GM19452 (cell line): ENCODE measurements at regions not wholly inside any gene's neighbourhood (a gene's known extent, or its start where the extent isn't known, plus 50 kb on each side); places are given as distances from the start of the nearest gene placed in this dataset.
"Not testable (repeated sequence)": the region's sequence is repeated elsewhere in the genome, so short reads cannot be mapped to it uniquely, and the experiment has no call there.

Experiments
- ATAC-seq: cut with Tn5 transposase; IDR thresholded peaks from one replicate; pipeline ENCODE4 v1.9.1; 2021; ENCODE audit not compliant: unreplicated experiment

DNA sequence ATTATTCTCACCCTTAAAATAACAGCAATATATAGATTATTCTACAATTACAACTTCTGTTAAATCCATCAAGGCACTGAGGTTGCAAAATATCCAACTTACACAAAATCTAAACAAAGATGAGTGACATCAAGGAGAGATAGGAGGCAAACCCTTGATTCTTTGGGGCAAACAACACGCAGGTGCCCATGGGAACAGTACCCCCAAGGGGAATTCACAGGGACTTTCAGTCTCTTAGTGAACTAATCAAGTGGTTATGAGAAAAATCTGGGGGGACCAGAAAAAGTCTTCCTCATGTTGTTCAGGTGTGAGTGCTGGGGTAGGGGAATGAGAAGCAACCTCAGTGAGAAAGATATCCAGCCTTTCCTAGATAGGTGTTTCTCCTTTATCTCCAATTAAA lies 1107.9 kb downstream of the PLA2G4A start:
- ATAC-seq: no peak

DNA sequence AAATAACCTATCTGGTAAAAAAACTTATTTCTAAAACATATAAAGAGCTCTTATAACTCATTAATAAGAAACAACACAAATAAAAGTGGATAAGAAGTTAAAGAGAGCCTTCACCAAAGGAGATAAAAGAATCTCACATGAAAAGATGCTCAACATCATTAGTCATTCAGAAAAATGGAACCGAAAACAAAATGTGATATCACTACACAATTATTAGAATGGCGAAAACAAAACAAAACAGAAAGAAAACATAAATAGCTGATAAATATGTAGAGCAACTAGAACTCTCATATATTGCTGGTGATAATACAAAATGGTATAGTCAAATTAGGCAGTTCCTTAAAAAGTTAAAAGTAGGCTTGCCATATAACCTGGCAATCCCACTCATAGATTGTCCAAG lies 1109.3 kb downstream of the PLA2G4A start:
- no peak for ATAC-seq

DNA sequence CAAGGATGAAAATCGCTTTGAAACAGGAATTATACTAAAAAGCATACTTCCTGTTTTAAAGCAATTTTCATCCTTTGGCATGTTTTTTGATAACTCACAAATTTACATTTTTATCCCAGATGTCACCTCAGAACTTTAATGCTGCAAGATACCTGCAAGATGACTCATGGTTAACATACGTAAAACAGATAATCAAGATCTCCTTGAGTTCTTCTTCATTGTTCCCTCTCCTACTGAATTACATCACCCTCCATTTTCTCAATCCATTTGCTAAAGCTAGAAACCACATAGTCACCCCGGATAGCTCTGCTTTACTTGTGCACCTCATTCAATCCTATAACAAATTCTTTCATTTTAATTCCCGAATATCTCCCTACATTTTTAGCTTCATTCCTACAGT lies 1114.2 kb downstream of the PLA2G4A start:
- ATAC-seq: no peak

DNA sequence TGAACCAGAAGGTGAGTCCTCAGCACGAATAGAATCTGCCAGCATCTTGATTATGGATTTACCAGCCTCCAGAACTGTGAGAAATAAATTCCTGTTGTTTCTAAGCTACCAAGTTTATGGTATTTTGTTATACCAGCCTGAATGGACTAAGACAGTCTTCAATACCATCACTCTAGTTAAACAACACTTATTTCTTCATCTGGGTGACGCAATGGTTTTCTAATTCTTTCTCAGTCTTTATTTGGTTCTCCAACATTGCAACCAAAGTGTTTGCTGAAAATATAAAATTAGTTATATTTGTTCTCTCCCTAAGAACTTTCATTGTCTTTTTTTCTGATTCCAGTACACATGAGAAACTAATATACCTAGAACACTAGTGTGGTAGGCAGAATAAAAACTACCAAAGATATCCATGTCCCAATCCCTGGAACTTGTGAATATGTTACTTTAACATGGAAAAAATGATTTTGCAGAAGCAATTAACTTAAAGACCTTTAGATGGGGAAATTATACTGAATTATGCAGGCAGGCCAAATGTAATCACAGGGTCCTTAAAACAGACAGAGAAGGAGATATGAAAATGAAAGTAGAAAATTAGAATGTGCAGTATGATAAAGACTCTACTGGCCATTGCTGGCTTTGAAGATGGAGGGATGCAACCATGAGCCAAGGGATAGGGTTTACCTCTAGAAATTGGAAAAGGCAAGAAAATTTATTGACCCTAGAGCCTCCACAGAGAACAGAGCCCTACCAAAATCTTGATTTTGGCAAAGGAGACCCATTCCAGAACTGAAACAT lies 1115.1 kb downstream of the PLA2G4A start:
- ATAC-seq: no peak

DNA sequence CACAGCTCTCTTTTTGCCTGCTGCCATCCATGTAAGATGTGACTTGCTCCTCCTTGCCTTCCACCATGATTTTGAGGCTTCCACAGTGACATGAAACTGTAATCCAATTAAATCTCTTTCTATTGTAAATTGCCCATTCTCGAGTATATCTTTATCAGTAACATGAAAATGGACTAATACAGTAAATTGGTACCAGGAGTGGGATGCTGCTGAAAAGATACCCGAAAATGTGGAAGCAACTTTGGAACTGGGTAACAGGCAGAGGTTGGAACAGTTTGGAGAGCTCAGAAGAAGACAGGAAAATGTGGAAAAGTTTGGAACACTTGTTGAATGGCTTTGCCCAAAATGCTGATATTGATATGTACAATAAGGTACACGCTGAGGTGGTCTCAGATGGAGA lies 1117.9 kb downstream of the PLA2G4A start:
- ATAC-seq: not testable (repeated sequence)

DNA sequence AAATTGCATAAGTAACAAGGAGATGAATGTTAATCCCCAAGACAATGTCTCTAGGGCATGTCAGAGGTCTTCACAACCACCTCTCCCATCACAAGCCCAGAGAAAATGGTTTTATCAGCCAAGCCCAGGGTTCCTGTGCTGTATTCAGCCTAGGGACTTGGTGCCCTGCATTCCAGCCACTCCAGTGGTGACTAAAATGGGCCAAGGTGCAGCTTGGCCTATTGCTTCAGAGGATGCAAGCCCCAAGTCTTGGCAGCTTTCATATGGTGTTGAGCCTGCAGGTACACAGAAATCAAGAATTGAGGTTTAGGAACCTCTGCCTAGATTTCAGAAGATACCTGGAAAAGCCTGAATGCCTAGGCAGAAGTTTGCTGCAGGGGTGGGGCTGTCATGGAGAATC lies 1118.6 kb downstream of the PLA2G4A start:
- ATAC-seq: no peak

DNA sequence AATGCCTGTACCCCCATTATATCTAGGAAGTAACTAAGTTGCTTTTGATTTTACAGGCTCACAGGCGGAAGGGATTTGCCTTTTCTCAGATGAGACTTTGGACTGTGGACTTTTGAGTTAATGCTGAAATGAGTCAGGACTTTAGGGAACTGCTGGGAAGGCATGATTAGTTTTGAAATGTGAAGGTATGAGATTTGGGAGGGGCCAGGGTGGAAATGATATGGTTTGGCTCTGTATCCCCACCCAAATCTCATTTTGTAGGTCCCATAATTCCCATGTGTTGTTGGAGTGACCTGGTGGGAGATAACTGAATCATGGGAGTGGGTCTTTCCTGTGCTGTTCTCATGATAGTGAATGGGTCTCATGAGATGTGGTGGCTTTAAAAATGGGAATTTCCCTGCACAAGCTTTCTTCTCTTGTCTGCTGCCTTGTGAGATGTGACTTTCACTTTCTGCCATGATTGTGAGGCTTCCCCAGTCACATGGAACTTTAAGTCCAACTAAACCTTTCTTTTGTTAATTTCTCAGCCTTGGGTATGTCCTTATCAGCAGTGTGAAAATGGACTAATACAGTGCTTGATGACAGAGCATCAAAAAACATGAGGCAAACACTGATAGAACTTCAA lies 1119.5 kb downstream of the PLA2G4A start:
- ATAC-seq: no peak

DNA sequence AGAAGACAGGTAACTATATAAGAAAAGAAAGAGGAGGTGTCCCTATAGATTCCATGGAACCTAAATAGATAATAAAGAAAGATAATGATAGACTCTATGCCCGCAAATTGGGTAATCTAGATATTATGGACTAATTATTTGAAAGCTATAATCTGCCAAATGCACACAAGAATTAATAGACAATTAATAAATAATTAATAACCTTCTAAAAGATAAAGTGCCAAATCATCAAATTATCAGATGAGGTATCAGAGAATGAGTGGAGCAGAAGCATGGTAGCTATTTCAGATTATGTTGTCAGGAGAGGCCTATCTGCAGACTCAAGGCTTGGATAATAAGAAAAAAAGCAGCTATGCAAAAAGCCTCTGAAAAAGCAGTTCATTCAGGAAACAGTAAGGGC lies 1120.8 kb downstream of the PLA2G4A start:
- ATAC-seq: no peak

DNA sequence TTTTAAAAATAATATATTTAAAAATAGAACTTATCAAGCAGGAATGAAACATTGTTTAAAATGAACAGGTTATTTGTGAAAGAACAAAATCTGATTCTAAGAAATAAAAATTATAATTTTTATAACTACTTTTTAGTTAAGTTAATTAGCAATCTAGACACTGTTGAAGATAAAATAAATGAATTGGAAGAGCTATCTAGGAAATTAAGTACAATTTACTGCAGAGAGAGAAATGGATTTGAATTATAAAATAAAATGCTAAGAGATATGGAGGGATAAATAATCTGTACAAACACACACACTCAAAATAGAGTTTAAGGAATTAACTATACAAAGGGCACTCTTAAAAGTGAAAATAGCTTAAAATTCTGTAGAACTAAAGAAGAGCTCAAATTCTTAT lies 1123.1 kb downstream of the PLA2G4A start:
- ATAC-seq: no peak

DNA sequence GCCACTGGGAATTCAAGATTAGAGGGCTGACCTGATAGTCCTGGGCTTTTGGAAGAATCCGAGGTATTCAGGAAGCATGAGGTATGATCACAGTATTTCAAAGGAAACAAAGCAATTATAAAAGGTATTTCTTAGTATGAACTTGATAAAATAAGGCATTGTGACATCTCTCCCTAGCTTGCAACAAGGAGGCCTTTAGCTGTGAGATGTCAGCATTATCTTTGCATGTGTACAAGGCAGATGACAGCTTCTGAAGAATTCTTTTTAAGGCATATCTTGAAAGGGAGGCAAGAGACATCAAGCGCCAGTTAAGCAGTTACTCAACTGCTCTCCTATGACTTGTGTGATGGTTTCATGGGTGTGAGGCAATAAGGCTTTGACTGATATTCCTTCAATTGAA lies 1123.7 kb downstream of the PLA2G4A start:
- no peak for ATAC-seq

DNA sequence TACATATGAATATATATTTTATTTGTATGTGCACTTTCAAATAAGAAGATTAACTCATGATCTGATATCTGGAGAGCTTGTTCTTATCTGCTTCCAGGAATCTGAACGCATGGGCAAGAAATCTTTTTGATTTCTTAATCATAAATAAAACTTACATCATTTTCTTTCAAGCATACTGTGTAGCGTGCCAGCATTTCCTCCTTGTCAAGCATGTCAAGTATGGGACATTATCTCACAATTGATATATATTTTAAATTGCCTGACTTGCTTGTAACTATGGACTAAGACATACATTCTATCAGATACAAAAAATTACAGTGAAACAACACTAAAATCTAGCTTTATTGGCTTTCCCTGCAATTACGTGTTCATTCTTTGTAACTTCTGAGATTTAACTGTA lies 1128.2 kb downstream of the PLA2G4A start:
- no peak for ATAC-seq

DNA sequence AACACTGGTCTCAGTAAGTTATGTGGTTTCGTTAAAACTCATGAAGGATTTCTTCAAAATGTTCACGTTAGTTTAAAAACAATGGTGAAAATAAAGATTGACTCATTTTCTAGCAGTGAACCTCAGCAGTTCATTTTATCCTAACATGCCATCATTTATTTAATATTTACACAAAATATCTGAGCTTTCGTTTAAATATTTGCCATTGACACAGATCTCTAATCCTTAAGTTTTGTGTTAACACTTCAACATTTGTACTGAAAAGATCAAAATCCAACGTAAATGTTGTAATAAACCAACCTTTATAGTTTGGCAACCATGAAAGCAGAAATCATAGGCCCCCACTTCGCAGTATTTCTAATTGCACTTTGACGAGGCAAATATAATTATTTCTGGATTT lies 1129.5 kb downstream of the PLA2G4A start:
- ATAC-seq: no peak

DNA sequence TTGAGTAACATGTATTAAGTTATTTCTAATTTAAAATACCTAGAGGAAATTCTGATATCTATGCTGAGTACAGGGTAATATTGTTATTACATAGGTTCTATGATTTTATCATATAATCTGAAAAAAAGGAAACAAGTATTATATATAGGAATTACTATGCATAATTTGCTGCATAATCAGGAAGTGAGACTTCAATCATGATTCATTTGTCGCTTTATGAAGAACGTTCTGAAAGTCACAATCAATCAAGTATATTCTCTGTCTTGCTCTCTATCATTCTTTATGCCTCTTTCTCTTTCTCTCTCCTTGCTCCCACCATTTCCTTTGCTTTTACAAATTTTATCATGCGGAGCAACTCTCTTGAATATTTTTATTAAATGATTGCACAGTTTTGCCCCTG lies 1130.3 kb downstream of the PLA2G4A start:
- ATAC-seq: no peak

DNA sequence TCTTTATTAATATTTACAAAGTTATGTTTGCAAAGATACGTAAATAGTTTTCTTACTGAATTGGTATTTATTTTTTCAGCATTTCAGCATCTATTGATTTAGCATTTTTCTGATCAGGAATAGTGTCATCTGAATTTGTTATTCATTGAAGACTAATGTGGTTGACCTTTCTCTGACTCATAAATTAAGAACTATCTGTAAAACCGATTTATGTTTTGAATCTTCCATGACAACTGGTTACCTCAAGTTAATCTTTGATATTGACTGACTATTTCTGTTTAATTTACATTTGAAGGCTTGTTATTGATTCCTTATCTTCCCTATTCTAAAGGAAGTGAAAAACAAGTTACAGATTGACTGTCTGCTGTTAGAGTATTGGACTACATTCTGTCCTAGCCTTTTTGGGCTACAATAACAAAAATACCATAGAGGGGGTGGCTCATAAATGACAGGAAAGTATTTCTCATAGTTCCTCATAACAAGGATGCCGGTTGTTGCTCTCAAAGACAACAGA lies 1131.4 kb downstream of the PLA2G4A start:
- no peak for ATAC-seq

DNA sequence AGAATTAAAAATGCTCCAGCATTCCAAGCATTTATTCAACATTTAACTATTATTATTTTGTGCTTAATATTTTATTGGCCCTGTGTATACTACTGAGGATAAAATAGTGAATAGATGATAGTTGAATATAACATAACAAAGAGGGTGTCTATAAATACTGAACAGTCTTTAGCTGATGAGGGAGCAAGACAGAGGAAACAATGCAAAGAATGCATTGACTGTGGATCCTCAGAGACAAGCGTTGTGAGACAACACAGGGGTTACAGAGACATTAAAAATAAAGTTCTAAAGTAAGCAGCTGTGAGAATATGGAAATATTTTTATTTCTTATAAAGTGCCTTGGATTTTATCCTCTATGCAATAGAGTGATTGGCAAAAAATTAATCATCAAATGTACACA lies 1133.1 kb downstream of the PLA2G4A start:
- no peak for ATAC-seq

DNA sequence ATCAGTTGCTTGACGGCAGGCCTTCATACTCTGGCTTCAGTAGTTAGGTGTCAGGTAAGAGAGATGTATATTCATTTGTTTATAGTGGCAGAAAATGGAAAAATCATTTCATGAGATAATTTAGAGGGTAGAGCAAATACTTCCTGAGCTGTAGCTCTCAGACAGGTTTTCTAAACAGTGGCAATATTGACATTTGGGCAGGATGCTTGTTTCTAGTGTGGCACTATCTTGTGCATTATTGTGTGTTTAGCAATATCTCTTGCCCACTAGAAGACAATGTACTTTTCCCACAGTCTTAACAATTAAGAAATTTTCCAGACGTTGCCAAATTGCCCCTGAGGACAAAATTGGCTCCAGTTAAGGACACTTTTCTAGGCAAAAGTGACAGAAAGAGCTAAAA lies 1143.1 kb downstream of the PLA2G4A start:
- no peak for ATAC-seq

DNA sequence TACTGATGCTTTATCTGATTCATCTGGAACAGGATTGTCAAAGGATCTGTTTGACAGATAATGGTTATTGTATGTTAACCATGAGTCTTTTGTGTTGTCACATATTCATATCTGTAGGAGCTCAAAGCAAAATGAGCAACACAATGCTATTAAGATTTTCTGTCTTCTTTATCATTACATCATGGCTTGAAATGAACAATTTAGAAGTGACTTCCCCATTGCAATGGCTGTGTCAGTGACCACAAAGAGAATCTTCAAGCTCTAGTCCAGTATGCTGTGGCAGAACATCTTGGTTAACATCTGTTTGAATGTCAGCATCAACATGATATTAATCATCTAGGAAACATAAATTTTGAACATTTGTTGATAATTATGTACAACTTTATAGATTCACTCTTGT lies 1148.5 kb downstream of the PLA2G4A start:
- no peak for ATAC-seq

DNA sequence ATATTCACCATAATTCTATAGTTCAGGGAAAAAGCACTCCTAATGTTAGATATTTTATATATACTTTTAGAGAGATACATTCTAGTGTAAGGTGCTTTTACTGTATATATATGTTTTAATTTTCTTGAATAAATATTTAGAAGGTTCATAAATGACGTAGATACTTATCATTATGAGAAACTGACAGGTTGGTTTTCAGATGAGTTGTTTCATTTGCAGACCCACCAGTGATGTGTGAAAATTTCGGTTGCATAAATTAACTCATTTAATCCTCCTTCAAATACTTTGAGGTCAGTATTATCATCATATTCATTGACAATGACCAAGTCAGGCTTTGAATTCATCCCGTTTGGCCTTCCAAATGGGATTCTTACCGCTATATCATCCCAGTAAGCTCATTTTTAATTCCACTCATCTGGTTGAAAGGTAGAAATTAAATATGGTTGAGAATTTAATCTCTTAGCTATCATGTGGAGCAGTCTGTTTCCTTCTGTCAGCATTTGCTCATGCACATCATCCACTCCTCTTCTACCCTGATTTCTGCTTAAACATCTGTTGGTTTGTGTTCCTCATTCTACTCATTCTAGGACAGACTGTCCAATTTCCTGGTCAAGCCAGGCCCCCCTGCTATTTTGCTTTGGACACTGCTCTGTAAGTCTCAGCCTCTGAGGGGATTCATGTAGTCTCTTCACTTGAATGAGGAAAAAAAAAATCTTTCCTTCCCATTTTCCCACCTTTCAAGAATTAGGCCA lies 1156.6 kb downstream of the PLA2G4A start:
- no peak for ATAC-seq

DNA sequence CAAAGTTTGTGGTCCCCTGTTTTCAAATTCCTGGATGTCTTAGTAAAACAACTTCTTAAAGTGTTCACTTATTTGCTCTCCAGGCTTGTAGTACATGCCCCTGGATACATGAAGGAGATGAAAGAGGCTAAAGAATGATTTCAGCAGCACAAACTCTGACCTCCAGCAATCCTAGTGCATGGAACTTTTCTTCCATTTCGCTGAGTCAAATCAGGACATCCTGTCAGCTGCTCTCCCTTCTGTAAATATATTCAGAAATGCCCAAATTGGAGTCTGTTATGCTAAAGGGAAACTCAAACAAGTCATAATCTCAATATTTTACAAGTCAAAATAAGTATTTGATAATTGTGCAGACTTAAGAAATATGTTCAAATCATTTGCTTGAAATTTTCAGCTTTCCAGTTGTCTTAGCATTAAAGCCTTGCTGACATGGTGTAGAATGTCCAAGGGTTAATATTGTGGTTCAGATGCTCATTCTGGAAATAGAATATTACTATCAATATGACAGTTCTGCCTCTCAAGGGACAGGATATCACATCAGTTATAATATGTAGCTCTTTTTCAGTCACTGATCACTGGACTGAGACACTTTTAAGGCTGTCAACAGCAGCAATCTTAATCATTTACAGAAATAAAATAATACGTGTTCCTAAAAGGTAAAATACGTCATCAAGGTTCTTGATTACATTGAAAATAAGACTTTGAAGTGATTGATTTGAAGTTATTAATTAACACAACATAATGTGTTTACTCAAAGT lies 1157.3 kb downstream of the PLA2G4A start:
- ATAC-seq: peak; percentile 82

DNA sequence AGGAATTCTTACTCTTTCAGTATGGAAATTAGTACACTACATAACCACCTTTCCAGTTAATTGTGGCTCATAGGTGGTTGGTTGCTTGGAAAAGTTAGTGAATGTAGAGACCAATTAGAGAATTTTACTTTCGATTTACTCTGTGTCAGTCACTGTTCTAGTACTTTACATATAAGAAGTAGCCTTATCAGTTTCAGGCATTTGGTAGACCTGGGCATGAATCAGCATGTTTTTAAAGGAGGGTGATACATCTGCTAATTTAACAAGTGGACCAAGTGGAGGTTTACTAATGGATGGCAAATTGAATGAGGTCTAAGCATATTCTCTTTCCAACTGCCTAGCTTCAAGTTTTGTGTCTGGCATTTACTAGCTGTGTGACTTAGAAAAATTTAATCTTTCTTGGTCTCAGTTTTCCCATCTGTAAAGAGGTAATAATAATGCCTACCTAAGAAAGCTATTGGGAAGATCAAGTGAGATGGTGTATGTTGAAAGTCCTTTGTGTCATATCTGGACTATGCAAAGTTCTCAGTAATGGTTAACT lies 1158.6 kb downstream of the PLA2G4A start:
- no peak for ATAC-seq

DNA sequence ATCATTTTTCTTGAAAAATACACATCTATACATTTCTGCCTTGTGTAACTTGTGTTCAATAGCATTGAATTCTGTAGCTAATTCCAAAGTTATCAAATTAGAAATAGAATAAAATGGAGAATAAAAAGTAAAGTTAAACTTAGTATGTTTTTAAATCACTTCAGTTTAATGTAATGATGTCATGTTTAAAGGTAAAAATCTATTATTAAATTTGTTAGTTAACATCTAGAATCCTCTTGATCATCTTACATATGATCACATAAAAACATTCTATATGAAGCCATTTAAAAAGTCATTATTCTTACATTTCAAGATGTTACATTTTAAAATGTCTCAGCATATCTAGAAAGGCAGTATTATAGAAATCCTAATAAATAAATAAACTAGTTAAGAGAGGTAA lies 1163.2 kb downstream of the PLA2G4A start:
- no peak for ATAC-seq
